SK-MEL-5 (cell line): ENCODE measurements at regions not wholly inside any gene's neighbourhood (a gene's known extent, or its start where the extent isn't known, plus 50 kb on each side); places are given as distances from the start of the nearest gene placed in this dataset.
"Not testable (repeated sequence)": the region's sequence is repeated elsewhere in the genome, so short reads cannot be mapped to it uniquely, and the experiment has no call there.

Experiments used
- DNase-seq: peaks from one replicate; pipeline ENCODE4 v3.0.0-alpha.2; 2016; ENCODE audit warnings: low read depth, low spot score
- in situ Hi-C: cut with HindIII; loops from 2 replicates; pipeline ENCODE4 v1.10.0; 2016; ENCODE audit warnings: low sequenced_read_pairs, high pct_unique_total_duplicates, low pct_unique_long_range_greater_than_20kb

DNA sequence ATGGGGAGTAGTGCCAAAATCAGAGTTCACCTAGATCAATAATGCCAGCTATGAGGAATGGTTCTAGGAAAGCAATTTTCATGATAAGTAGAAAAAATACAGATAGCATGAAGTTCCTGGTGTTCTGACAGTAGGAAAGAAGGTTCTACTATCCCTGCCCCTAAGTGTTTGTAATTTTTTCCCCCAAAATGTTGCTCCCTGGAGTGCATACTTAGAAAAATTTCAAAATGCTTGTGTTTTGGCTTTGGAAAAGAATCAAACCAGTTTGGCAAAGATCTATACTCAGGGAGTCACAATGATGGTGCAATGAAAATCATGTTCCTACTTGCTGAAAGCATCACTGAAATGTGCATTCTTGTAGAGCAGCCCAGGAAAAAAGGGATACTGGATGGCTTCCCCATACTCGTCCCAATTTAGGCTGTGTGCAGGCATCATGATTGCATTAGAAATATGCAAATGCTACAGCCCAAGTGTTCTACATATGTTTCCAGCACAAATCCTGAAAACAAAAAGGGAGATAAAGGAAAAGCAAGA, 74.7 kb downstream of the LPAR4 start:
- no peak for DNase-seq
- in situ Hi-C loops: no loop called here

DNA sequence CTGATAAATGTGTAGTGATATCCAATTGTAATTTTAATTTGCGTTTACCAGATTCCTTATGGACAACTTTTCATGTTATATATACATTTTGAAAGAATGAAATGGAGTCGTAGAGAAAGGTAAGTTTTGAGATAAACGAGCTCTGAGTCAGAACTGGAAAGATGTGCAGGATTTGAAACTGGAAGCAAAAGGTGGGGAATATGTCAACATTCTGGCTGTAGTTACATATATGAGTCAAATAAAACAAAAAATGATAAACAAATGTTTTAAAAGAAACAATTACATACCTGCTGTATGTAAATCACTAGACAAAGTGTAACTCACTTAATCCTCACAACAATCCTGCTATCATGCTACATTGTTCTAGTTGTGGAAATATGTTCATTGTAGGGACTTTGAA, 84.0 kb downstream of the LPAR4 start:
- DNase-seq: no peak
- in situ Hi-C loops: no loop called here

DNA sequence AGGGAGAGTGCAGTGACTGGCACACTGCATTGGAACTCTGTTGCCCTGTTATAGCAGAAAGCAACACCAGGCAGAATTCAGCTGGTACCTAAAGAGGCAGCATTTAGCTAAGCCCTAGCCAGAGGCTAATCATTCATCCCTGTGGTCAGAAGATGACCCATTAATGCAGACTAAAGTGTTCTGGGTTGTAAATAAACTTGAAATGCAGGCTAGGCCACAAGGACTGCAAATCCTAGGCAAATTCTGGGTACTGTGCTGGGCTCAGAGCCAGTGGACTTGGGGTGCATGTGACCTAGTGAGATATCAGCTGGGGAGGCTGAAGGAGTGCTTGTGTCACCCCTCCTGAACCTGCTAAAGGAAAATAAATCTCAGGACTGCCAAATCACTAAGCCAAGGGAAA, 91.2 kb downstream of the LPAR4 start:
- no peak for DNase-seq
- in situ Hi-C loops: no loop called here

DNA sequence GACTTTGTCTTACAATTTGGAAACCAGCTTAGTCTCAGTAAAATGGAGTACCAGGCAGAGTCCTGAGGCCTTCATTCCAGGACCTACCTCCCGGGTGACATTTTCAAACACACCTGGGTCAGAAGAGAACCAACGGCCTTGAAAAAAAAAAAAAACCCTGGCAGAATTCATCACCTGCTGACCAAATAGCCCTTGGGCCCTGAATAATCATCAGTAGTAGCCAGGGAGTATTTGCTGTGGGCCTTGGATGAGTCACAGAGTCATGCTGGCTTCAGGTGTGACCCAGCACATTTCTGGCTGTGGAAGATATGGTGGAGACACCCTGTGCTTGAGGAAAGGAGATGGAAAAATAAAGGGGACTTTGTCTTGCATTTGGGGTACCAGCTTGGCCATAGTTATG, 92.2 kb downstream of the LPAR4 start:
- DNase-seq: no peak
- in situ Hi-C loops: no loop called here

DNA sequence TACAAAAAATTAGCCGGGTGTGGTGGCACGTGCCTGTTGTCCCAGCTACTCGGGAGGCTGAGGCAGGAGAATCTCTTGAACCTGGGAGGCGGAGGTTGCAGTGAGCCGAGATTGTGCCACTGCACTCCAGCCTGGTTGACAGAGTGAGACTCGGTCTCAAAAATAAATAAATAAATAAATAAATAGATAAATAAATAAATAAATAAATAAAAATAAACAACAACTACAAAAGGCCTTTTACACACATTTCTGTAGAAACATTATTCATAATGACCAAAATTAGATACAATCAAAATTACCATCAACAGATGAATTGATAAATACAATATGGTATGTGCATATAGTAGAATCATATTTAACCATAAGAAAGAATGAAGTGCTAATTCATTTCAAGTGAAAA, 96.7 kb downstream of the LPAR4 start:
- in situ Hi-C loops, DNase-seq: not testable (repeated sequence)

DNA sequence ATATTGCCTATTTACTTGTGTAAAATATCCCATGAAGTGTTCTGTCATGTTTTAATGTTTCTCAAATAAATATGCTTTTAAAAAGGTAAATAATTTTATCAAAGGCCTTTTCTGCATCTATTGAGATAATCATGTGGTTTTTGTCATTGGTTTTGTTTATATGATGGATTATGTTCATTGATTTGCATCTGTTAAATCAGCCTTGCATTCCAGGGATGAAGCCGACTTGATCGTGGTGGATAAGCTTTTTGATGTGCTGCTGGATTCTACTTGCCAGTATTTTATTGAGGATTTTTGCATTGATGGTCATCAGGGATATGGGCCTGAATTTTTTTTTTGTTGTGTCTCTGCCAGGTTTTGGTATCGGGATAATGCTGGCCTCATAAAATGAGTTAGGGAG, 63.9 kb upstream of the P2RY10 start:
- DNase-seq, in situ Hi-C loops: not testable (repeated sequence)

DNA sequence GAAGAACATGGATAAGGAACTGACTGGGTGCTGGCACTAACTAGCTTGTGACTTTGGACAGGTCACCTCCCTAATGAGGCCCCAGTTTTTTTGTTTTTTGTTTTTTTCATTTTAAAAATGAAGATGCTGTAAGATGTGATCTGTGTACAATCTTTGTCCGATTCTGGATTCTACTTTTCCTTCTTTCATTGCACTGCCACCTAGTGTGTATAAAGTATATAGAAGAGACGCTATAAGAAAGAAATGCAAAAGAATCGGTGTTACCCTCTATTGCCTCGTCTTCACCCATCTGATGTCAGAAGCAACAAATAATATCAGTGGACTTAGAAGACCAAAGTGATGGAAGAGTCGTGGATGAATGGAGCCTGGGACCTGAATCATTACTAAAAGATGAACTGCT, 58.6 kb upstream of the P2RY10 start:
- peak; percentile 42 for DNase-seq
- in situ Hi-C loops: no loop called here
